ENCODE measurements at regions not wholly inside any gene's neighbourhood (a gene's known extent, or its start where the extent isn't known, plus 50 kb on each side); places are given as distances from the start of the nearest gene placed in this dataset.

- TF ChIP-seq CTCF (IDR thresholded peaks at IDR 0.05) (no peak), POLR2A (IDR thresholded peaks at IDR 0.05) (no peak)
Measured at GRCh38 chr16:64711596-64711995, 410.3 kb downstream of the CDH11 start.

Data from uterus (tissue), 2 donors.